ENCODE measurements at regions not wholly inside any gene's neighbourhood (a gene's known extent, or its start where the extent isn't known, plus 50 kb on each side); places are given as distances from the start of the nearest gene placed in this dataset.

- no peaks in the 10 kb centered on the region for H3K9me3 ChIP-seq (ENCODE audit: insufficient read depth, low read length)
- H3K9ac ChIP-seq (ENCODE audit: insufficient read length, low read depth): no peak overlapping the region
- TF ChIP-seq YY1 (IDR thresholded peaks at IDR 0.05; ENCODE audit: insufficient read depth, insufficient read length) (no peak), ZNF274 (IDR thresholded peaks at IDR 0.05; ENCODE audit: low read depth, low read length) (no peak), SUZ12 (IDR thresholded peaks at IDR 0.05; ENCODE audit: extremely low read depth, insufficient read depth, insufficient read length) (no peak)
- H3K36me3 ChIP-seq (ENCODE audit: insufficient read depth, insufficient read length, low read length): peaks cover 4% of the 10 kb centered on the region
- no peaks in the 10 kb centered on the region for H3K27me3 ChIP-seq (ENCODE audit: insufficient read depth, insufficient read length)
- no peak for DNase-seq (ENCODE audit: low read depth, low spot score)
- H3K4me3 ChIP-seq (ENCODE audit: insufficient read length, low read depth): no peak overlapping the region
- H3K4me1 ChIP-seq (ENCODE audit: insufficient read depth, insufficient read length): no peaks in the 10 kb centered on the region
These were observed 337.4 kb upstream of the RGS6 start for GRCh38 chr14:71594821-71595220.

GRCh38 chr14:71595441-71595840 is 336.8 kb upstream of the RGS6 start:
- H3K9me3 ChIP-seq (ENCODE audit: insufficient read depth, low read length): no peaks in the 10 kb centered on the region
- H3K4me1 ChIP-seq (ENCODE audit: insufficient read depth, insufficient read length): no peaks in the 10 kb centered on the region
- no peak for DNase-seq (ENCODE audit: low read depth, low spot score)
- no peak for TF ChIP-seq SUZ12 (IDR thresholded peaks at IDR 0.05; ENCODE audit: extremely low read depth, insufficient read depth, insufficient read length)
- TF ChIP-seq ZNF274 (IDR thresholded peaks at IDR 0.05; ENCODE audit: low read depth, low read length): no peak
- TF ChIP-seq YY1 (IDR thresholded peaks at IDR 0.05; ENCODE audit: insufficient read depth, insufficient read length): no peak
- H3K27me3 ChIP-seq (ENCODE audit: insufficient read depth, insufficient read length): no peaks in the 10 kb centered on the region
- peaks cover 4% of the 10 kb centered on the region for H3K36me3 ChIP-seq (ENCODE audit: insufficient read depth, insufficient read length, low read length)
- no peak overlapping the region for H3K4me3 ChIP-seq (ENCODE audit: insufficient read length, low read depth)
- no peak overlapping the region for H3K9ac ChIP-seq (ENCODE audit: insufficient read length, low read depth)

DNA sequence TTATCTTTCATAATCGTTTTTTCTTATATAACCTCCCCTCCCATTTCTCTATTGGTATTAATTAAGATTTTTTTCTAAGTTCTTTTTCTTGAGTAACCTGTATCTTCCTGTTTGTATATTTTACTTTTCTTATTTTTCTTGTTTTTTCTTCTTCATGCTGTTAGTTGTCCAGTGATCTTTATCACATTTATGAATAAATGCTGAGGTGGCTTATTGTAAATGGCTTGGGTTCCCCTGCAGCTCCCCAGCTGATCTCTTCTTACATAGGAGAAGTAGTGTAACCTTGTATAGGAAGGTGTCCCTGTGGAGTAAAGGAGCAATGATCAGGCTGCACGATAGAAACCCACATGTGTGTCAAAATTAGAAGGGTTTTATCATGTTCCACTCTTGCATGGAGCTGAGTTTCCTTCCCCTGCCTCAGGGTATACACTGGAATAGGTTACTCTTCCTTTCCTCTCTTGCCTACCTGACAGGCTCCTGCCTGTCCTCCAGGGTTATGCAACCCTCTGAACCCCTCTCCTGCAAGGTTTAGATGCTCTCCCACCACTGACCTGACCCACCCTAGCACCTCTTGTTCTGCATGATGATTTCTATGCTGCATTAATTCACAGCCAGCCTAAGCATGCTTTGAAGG is 334.8 kb upstream of the RGS6 start:
- Histone ChIP-seq H3K9me3 (ENCODE audit: insufficient read depth, low read length) (no peaks in the 10 kb centered on the region), H3K27me3 (ENCODE audit: insufficient read depth, insufficient read length) (no peaks in the 10 kb centered on the region), H3K4me3 (ENCODE audit: insufficient read length, low read depth) (no peak overlapping the region), H3K4me1 (ENCODE audit: insufficient read depth, insufficient read length) (no peaks in the 10 kb centered on the region), H3K36me3 (ENCODE audit: insufficient read depth, insufficient read length, low read length) (peaks cover 4% of the 10 kb centered on the region), H3K9ac (ENCODE audit: insufficient read length, low read depth) (no peak overlapping the region)
- no peak for DNase-seq (ENCODE audit: low read depth, low spot score)
- no peak for TF ChIP-seq YY1 (IDR thresholded peaks at IDR 0.05; ENCODE audit: insufficient read depth, insufficient read length)
- TF ChIP-seq ZNF274 (IDR thresholded peaks at IDR 0.05; ENCODE audit: low read depth, low read length): no peak
- no peak for TF ChIP-seq SUZ12 (IDR thresholded peaks at IDR 0.05; ENCODE audit: extremely low read depth, insufficient read depth, insufficient read length)

GRCh38 chr14:71597955-71598660 is 334.1 kb upstream of the RGS6 start:
- H3K9me3 ChIP-seq (ENCODE audit: insufficient read depth, low read length): no peaks in the 10 kb centered on the region
- no peaks in the 10 kb centered on the region for H3K27me3 ChIP-seq (ENCODE audit: insufficient read depth, insufficient read length)
- H3K36me3 ChIP-seq (ENCODE audit: insufficient read depth, insufficient read length, low read length): peaks cover 4% of the 10 kb centered on the region
- H3K9ac ChIP-seq (ENCODE audit: insufficient read length, low read depth): no peak overlapping the region
- no peak for DNase-seq (ENCODE audit: low read depth, low spot score)
- H3K4me3 ChIP-seq (ENCODE audit: insufficient read length, low read depth): no peak overlapping the region
- no peak for TF ChIP-seq YY1 (IDR thresholded peaks at IDR 0.05; ENCODE audit: insufficient read depth, insufficient read length)
- no peak for TF ChIP-seq ZNF274 (IDR thresholded peaks at IDR 0.05; ENCODE audit: low read depth, low read length)
- TF ChIP-seq SUZ12 (IDR thresholded peaks at IDR 0.05; ENCODE audit: extremely low read depth, insufficient read depth, insufficient read length): no peak
- H3K4me1 ChIP-seq (ENCODE audit: insufficient read depth, insufficient read length): no peaks in the 10 kb centered on the region

DNA sequence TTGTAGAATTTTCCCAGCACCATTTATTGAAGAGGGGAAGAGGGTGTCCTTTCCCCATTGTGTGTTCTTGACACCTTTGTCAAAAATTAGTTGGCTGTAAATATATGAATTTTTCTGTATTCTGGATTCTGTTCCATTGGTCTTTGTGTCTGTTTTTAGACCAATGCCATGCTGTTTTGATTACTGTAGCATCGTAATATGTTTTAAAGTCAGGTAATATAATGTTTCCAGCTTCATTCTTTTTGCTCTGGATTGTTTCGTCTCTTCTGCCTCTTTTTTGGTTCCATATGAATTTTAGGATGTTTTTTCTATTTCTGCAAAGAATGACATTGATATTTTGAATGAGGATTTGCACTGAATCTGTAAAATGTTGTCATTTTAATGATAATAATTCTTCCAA is 331.9 kb upstream of the RGS6 start:
- TF ChIP-seq SUZ12 (IDR thresholded peaks at IDR 0.05; ENCODE audit: extremely low read depth, insufficient read depth, insufficient read length): no peak
- Histone ChIP-seq H3K9ac (ENCODE audit: insufficient read length, low read depth) (no peak overlapping the region), H3K9me3 (ENCODE audit: insufficient read depth, low read length) (no peaks in the 10 kb centered on the region), H3K4me3 (ENCODE audit: insufficient read length, low read depth) (no peak overlapping the region), H3K4me1 (ENCODE audit: insufficient read depth, insufficient read length) (no peaks in the 10 kb centered on the region), H3K27me3 (ENCODE audit: insufficient read depth, insufficient read length) (no peaks in the 10 kb centered on the region), H3K36me3 (ENCODE audit: insufficient read depth, insufficient read length, low read length) (peaks cover 4% of the 10 kb centered on the region)
- DNase-seq (ENCODE audit: low read depth, low spot score): no peak

- TF ChIP-seq YY1 (IDR thresholded peaks at IDR 0.05; ENCODE audit: insufficient read depth, insufficient read length): no peak
- TF ChIP-seq SUZ12 (IDR thresholded peaks at IDR 0.05; ENCODE audit: extremely low read depth, insufficient read depth, insufficient read length): no peak
- TF ChIP-seq ZNF274 (IDR thresholded peaks at IDR 0.05; ENCODE audit: low read depth, low read length): no peak
- no peaks in the 10 kb centered on the region for H3K9me3 ChIP-seq (ENCODE audit: insufficient read depth, low read length)
- H3K9ac ChIP-seq (ENCODE audit: insufficient read length, low read depth): no peak overlapping the region
- no peaks in the 10 kb centered on the region for H3K4me1 ChIP-seq (ENCODE audit: insufficient read depth, insufficient read length)
- H3K36me3 ChIP-seq (ENCODE audit: insufficient read depth, insufficient read length, low read length): peaks cover 4% of the 10 kb centered on the region
- no peaks in the 10 kb centered on the region for H3K27me3 ChIP-seq (ENCODE audit: insufficient read depth, insufficient read length)
- DNase-seq (ENCODE audit: low read depth, low spot score): no peak
- no peak overlapping the region for H3K4me3 ChIP-seq (ENCODE audit: insufficient read length, low read depth)
These were observed 329.7 kb upstream of the RGS6 start for GRCh38 chr14:71602524-71602923.

GRCh38 chr14:71604231-71604630 is 328.0 kb upstream of the RGS6 start:
- no peaks in the 10 kb centered on the region for H3K4me1 ChIP-seq (ENCODE audit: insufficient read depth, insufficient read length)
- no peak overlapping the region for H3K4me3 ChIP-seq (ENCODE audit: insufficient read length, low read depth)
- no peaks in the 10 kb centered on the region for H3K36me3 ChIP-seq (ENCODE audit: insufficient read depth, insufficient read length, low read length)
- TF ChIP-seq SUZ12 (IDR thresholded peaks at IDR 0.05; ENCODE audit: extremely low read depth, insufficient read depth, insufficient read length) (no peak), YY1 (IDR thresholded peaks at IDR 0.05; ENCODE audit: insufficient read depth, insufficient read length) (no peak), ZNF274 (IDR thresholded peaks at IDR 0.05; ENCODE audit: low read depth, low read length) (no peak)
- DNase-seq (ENCODE audit: low read depth, low spot score): no peak
- no peaks in the 10 kb centered on the region for H3K27me3 ChIP-seq (ENCODE audit: insufficient read depth, insufficient read length)
- no peaks in the 10 kb centered on the region for H3K9me3 ChIP-seq (ENCODE audit: insufficient read depth, low read length)
- H3K9ac ChIP-seq (ENCODE audit: insufficient read length, low read depth): no peak overlapping the region
